Myocyte (in vitro differentiated cells): ENCODE measurements at regions not wholly inside any gene's neighbourhood (a gene's known extent, or its start where the extent isn't known, plus 50 kb on each side); places are given as distances from the start of the nearest gene placed in this dataset.

Experiments used
- DNase-seq: peaks from one replicate; pipeline ENCODE4 v3.0.0-alpha.2; 2012; ENCODE audit warnings: low read depth

DNA sequence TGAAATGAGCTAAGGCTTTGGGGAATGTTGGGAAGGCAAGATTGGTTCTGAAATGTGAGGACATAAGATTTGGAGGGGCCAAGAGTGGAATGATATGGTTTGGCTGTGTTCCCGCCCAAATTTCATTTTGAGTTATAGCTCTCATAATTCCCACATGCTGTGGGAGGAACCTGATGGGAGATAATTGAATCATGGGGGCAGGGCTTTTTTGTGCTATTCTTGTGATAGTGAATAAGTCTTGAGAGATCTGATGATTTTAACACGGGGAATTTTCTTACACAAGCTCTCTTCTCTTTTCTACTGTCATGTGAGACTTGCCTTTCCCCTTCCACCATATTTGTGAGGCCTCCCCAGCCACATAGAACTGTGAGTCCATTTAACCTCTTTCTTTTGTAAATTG lies 157.6 kb upstream of the C1QTNF7 start:
- DNase-seq = peak; percentile 5

- DNase-seq = no peak
Observed at GRCh38 chr4:15286041-15286440, 141.8 kb upstream of the C1QTNF7 start.

GRCh38 chr4:15291122-15291521 lies 136.7 kb upstream of the C1QTNF7 start:
- no peak for DNase-seq

DNA sequence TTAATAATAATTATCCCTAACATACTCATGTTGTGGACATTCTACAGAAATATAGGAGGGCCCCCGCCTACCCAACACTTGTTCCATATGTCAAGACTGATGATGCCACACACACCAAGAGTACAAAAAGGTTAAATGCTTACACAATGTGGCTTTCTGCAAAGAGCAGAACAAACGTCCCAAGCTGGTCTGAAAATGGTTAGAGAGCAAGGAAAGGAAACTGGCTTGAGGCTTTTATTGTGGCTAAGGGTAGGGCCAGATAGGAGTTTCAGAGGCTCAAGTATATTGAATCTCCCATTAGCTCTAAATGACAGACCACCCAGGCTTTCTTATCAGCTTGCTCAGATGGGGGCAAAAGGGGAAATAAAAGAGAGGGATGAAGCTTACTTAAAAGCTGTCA lies 134.1 kb upstream of the C1QTNF7 start:
- no peak for DNase-seq

- DNase-seq = no peak
Observed at GRCh38 chr4:15294202-15294601, 133.6 kb upstream of the C1QTNF7 start.

DNA sequence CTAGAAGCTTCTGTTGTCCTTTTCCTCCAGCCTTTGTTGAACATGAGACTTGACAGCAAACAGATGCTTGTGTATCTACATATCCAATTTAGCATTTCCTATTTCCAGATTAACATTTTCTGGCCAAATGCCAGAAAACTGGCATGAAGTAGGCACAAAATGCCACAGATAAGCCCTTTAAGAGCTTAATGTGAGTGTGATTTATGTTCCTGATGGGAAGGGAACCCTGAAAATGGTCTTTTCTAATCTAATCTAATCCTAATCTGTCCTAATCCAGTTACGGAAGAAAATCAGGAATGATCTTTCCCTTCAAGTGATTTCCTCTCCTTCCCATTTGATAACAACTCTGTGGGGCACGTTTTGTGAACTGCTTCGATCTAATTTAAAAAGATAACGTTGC lies 133.0 kb upstream of the C1QTNF7 start:
- DNase-seq = no peak

DNA sequence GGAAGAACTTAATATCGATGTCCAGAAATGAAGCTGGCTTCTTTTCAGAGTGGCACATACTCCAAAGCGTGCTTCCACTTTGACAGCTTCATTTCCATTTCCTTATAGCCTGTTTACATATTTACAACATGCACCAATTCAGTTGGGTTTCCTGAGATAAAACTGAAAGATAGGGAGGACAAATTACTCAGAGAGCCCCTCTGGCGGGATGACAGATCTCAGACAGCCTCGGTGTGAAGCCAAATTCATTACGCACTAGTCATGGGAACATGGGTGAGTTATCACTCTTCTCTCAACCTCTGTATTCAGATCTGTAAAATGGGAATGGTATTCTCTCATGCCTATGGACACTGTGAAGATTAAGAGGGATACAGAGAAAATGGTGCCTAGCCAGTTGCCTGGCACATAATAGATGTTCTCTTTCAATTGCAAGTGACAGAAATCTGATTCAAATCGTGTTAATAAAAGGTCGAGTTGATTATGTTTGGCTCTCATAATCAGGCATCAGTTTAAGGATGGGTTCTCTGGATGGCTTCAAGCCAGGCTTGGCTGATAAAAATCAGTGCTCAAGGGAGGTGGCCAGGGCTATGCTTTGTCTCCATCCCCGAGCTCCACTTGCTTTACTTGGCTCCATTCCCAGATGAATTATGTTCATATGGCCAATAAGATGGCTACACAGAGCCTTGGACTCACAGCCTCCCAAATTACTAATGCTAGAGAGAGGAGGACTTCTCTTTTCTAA lies 132.2 kb upstream of the C1QTNF7 start:
- no peak for DNase-seq

- no peak for DNase-seq
Observed at GRCh38 chr4:15297344-15297743, 130.5 kb upstream of the C1QTNF7 start.

DNA sequence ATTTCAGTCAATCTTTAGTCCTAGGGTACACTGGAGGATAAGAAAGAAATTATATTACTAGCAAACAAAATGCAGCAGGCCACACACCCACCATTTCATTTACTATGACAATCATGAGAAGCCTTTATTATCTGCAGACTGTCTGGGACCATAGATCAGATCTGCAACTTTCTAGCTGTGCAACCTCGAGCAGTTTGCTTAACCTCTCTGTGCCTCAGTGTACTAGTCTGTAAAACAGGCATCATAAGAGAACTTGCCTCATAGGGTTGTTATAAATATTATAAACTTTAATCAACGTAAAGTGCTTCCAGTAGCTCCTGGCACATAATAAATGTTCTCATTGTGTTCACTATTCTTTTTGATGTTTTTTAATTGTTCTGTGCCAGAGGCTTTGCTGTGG lies 128.2 kb upstream of the C1QTNF7 start:
- DNase-seq = no peak

- peak; percentile 60 for DNase-seq
Observed at GRCh38 chr4:15303052-15303641, 124.7 kb upstream of the C1QTNF7 start.

GRCh38 chr4:15314974-15315373 lies 112.9 kb upstream of the C1QTNF7 start:
- no peak for DNase-seq

GRCh38 chr4:15317246-15317645 lies 110.6 kb upstream of the C1QTNF7 start:
- DNase-seq = peak; percentile 42

DNA sequence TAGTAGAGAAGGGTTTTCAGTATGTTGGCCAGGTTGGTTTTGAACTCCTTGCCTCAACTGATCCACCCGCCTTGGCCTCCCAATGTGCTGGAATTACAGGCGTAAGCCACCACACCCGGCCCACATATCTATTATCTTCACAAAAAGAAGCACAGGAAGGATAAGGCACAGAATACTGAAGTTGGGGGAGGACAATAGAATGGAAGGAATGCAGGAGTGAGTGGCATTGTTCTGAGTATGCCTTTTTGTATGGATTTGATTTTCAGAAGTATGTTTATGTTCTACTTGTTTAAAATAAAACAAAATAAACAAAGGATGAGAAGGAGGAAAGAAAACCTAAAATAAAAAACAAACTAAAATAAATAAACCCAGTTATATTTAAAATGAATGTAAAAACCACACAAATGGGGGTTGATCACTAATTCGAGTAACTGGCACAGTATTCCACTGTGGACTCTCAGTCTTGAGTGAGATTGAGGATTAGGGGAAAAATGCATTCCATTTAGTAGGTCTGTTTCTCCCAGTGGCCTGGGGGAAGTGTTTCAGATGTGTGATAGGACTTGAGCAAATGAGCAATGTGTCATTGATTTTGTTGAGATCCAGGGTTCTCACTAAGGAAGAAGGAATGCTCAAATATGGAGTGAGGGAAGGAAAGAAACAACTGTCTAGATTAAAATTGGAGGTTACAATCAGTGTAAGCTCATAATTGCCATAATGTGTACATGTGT lies 109.0 kb upstream of the C1QTNF7 start:
- DNase-seq = no peak

GRCh38 chr4:15320121-15320678 lies 107.6 kb upstream of the C1QTNF7 start:
- no peak for DNase-seq

- no peak for DNase-seq
Observed at GRCh38 chr4:15322006-15322405, 105.8 kb upstream of the C1QTNF7 start.

- no peak for DNase-seq
Observed at GRCh38 chr4:15325987-15326386, 101.8 kb upstream of the C1QTNF7 start.

DNA sequence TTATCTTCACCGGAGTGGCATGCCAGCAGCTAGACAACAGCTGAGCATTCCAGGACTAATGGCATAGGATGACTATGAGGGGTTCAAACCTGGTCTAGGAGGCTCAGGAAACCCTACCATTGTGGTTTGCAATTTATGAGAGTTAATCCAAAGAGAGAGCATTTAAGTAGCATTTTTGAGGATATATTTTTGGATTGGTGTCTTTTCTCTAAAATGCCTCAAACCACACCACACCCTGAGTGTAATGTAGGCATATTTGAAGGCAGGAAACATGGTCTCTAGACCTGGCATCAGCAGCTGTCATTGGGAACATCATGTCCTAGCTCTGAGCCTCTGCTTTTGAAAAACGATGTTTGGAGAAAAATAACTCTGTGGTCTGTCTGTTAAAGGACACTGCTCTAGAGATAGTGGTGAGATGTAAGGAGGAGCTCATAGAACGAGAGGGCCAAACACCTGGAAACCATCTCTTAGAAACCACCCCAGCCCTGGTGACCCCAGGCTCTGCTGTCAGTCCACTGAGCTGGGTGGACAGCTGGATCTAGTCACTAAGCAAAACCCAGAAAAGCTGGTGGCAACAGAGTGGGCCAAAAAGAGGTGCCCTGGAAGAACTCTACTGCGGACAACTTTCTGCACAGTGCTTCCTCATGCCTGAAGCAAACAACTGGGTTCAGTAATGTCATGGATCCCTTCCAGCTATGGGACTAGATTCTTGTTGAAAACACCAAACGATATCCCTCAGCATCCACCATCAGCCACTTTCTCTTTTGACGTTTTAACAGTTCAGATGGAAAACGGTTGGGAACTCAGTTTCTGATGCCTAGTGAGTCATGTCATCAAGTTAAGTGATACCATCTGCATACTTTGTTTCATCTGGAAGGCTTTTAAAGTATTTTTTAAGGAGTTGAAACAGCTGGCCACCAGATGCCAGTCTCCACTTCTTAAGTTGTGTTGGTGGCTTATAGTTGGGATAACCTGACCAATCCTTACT lies 100.2 kb upstream of the C1QTNF7 start:
- DNase-seq = peak; percentile 67

- DNase-seq = peak; percentile 31
Observed at GRCh38 chr4:15331930-15332329, 95.9 kb upstream of the C1QTNF7 start.

- DNase-seq = no peak
Observed at GRCh38 chr4:15332377-15332776, 95.5 kb upstream of the C1QTNF7 start.

DNA sequence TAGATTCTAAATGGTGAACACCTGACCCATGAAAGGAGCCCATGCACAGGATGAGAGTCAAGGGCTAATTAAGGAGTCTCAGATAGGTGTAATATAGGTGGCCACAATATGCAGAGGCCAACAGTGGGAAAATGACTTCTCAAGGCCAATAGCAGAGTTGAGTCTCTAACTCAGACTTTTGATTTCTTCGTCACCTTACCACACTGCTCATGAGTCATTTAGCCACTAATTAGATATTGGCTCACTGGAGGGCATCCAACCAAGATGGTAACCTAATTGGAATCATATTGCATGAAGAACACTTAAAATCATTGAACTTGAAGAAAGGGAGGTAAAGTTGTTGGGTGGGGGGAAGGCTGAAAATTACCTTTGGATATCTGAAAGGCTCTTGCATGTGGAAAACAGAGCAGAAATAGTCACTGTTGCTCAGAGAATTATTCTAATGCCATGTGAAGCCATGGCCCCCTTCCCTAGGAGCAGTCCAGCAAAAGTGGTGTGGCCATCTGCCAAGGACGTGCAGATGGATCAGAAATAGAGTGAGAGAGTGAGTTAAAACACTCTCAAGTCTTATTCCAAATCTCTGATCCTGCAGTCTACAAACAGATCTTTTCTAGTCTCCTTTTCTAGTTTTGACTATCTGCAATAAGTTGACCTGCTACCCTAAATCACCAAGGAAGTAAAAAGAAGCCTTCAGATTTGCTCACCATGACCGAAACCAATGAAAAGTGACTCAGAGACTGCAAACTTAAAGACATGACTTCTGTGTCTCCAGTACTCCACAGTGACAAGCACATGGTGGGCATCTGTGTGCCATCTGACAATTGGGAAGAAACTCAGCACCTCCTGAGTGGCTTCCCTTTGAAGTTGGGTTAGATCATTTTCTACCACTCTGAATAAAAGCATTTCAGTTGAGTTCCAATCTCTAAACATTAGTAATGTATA lies 93.9 kb upstream of the C1QTNF7 start:
- peak; percentile 67 for DNase-seq
